DND-41 (cell line): ENCODE measurements at regions not wholly inside any gene's neighbourhood (a gene's known extent, or its start where the extent isn't known, plus 50 kb on each side); places are given as distances from the start of the nearest gene placed in this dataset.

ENCODE experiments used
- CTCF ChIP-seq: IDR thresholded peaks from 2 replicates; pipeline ENCODE4 v1.5.1; 2012; ENCODE audit warnings: borderline replicate concordance, low read length, moderate library complexity, mild to moderate bottlenecking; ENCODE audit not compliant: poor library complexity, severe bottlenecking; ENCODE audit errors: extremely low read depth
- EZH2 ChIP-seq: IDR thresholded peaks from 3 replicates; pipeline ENCODE4 v1.6.1; 2012; ENCODE audit warnings: borderline replicate concordance, low read depth, mild to moderate bottlenecking, moderate library complexity, low read length, inconsistent platforms; ENCODE audit not compliant: severe bottlenecking

DNA sequence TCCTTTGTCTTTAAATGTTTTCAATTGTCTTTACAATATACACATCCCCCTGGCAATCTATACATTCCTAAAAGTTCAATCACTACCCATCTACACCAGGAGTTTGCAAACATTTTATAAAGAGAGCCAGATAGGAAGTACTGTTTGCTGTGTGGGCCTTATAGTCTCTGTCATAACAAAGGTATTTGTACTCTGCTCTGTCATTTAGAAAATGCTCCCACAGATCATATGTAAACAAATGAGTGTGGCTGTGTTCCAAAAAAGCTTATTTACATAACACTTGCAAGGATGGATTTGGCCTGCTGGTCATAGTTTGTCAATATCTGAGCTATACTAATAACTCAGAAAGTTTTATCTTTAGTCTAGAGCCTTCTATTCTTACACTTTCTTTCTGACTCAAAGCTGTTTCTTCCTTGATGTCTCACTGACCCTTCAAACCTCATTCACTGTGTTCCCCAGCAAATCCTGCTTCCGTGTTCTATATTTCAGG lies 511.9 kb downstream of the GBE1 start:
- no peak for TF ChIP-seq CTCF
- TF ChIP-seq EZH2, result no peak
